Activated CD8-positive, alpha-beta T cell treated with anti-CD3 and anti-CD28 coated beads, Interleukin-2, amount 10 ng/mL, durations not matched to agents 7 days and 5 days (primary cell): ENCODE measurements at regions not wholly inside any gene's neighbourhood (a gene's known extent, or its start where the extent isn't known, plus 50 kb on each side); places are given as distances from the start of the nearest gene placed in this dataset.
"Not testable (repeated sequence)": the region's sequence is repeated elsewhere in the genome, so short reads cannot be mapped to it uniquely, and the experiment has no call there.

Experiments used
- ATAC-seq: fragments of 150-1000 bp; cut with Tn5 transposase; one replicate; pipeline ENCODE4 v1.10.0; 2021; ENCODE audit warnings: moderate library complexity
- CTCF ChIA-PET: fragments of 350-600 bp; sonication (Branson Sonifier 250); formaldehyde crosslinking; loops from one replicate; lab custom pipeline; 2021; ENCODE audit warnings: antibody characterized with exemption; lab: Charles Lee
- POLR2A ChIA-PET: fragments of 350-600 bp; sonication (Branson Sonifier 250); formaldehyde crosslinking; loops from one replicate; lab custom pipeline; 2021; ENCODE audit warnings: antibody characterized with exemption; lab: Charles Lee
- DNase-seq: peaks from one replicate; pipeline ENCODE4 v3.0.0-alpha.2; 2020
- H3K27ac Mint-ChIP-seq: one replicate; pipeline ENCODE4 v1.8.0; 2021; ENCODE audit warnings: mild to moderate bottlenecking, mixed read lengths
- H3K27me3 Mint-ChIP-seq: one replicate; pipeline ENCODE4 v1.8.0; 2021; ENCODE audit warnings: low read depth, mixed read lengths
- H3K36me3 Mint-ChIP-seq: one replicate; pipeline ENCODE4 v1.8.0; 2021; ENCODE audit warnings: low read depth, mixed read lengths
- H3K4me1 Mint-ChIP-seq: one replicate; pipeline ENCODE4 v1.8.0; 2021; ENCODE audit warnings: low read depth, mixed read lengths
- H3K4me3 Mint-ChIP-seq: one replicate; pipeline ENCODE4 v1.8.0; 2021; ENCODE audit warnings: mild to moderate bottlenecking, mixed read lengths
- H3K9me3 Mint-ChIP-seq: one replicate; pipeline ENCODE4 v1.8.0; 2022; ENCODE audit warnings: mixed read lengths; ENCODE audit not compliant: insufficient read depth

GRCh38 chr20:53678315-53678989 is 84.8 kb upstream of the ZNF217 start:
- Mint-ChIP-seq H3K9me3 (no peaks in the 10 kb centered on the region), H3K4me3 (peak overlapping the region; percentile 36), H3K36me3 (no peaks in the 10 kb centered on the region), H3K4me1 (peaks cover 39% of the 10 kb centered on the region), H3K27me3 (no peaks in the 10 kb centered on the region), H3K27ac (peak overlapping the region; percentile 72)
- ATAC-seq: peak; percentile 15
- no peak for DNase-seq
- POLR2A ChIA-PET: interaction anchor here (1.2 to 1.8 kb wide), 2 partner anchors 36 to 85 kb away, joined by 4 read pairs; partner anchors contain the start of gene ZNF217
- CTCF ChIA-PET: interaction anchor here (0.8 to 2.3 kb wide), 6 partner anchors 9 to 261 kb away, joined by 3 to 19 read pairs (median 4); no protein-coding TSS in a partner anchor

- ATAC-seq: peak; percentile 72
- Mint-ChIP-seq H3K27me3 (no peaks in the 10 kb centered on the region), H3K36me3 (no peaks in the 10 kb centered on the region), H3K4me3 (peak overlapping the region; percentile 36), H3K27ac (peak overlapping the region; percentile 72), H3K9me3 (no peaks in the 10 kb centered on the region), H3K4me1 (peaks cover 39% of the 10 kb centered on the region)
- ChIA-PET POLR2A (no interaction called here), CTCF (interaction anchor here (1.0 to 2.3 kb wide), 3 partner anchors 10 to 18 kb away, joined by 4 to 19 read pairs (median 4); no protein-coding TSS in a partner anchor)
- DNase-seq: peak; percentile 60
Observed at GRCh38 chr20:53677447-53678314, 84.0 kb upstream of the ZNF217 start.

- Mint-ChIP-seq H3K4me1 (peaks cover 39% of the 10 kb centered on the region), H3K4me3 (no peak overlapping the region), H3K27me3 (no peaks in the 10 kb centered on the region), H3K36me3 (no peaks in the 10 kb centered on the region), H3K9me3 (no peaks in the 10 kb centered on the region), H3K27ac (no peak overlapping the region)
- ATAC-seq (no peak), DNase-seq (no peak)
- POLR2A ChIA-PET: no interaction called here
- CTCF ChIA-PET: interaction anchor here (1.0 kb wide), 1 partner anchor 17 kb away, joined by 4 read pairs; no protein-coding TSS in a partner anchor
Observed at GRCh38 chr20:53676987-53677386, 83.3 kb upstream of the ZNF217 start.

- ATAC-seq (no peak), DNase-seq (no peak)
- Mint-ChIP-seq H3K4me1 (peaks cover 39% of the 10 kb centered on the region), H3K4me3 (no peak overlapping the region), H3K27ac (no peak overlapping the region), H3K9me3 (no peaks in the 10 kb centered on the region), H3K36me3 (no peaks in the 10 kb centered on the region), H3K27me3 (no peaks in the 10 kb centered on the region)
- POLR2A ChIA-PET: no interaction called here
- CTCF ChIA-PET: interaction anchor here (1.0 kb wide), 1 partner anchor 17 kb away, joined by 4 read pairs; no protein-coding TSS in a partner anchor
Observed at GRCh38 chr20:53676519-53676822, 82.8 kb upstream of the ZNF217 start.

GRCh38 chr20:53672484-53673129 is 79.0 kb upstream of the ZNF217 start:
- Mint-ChIP-seq H3K27ac (no peak overlapping the region), H3K27me3 (no peaks in the 10 kb centered on the region), H3K36me3 (no peaks in the 10 kb centered on the region), H3K4me1 (peaks cover 11% of the 10 kb centered on the region), H3K4me3 (no peak overlapping the region), H3K9me3 (no peaks in the 10 kb centered on the region)
- POLR2A ChIA-PET: interaction anchor here (0.7 kb wide), 1 partner anchor 11 kb away, joined by 6 read pairs; no protein-coding TSS in a partner anchor
- CTCF ChIA-PET: interaction anchor here (0.8 to 1.3 kb wide), 2 partner anchors 10 to 12 kb away, joined by 3 read pairs; no protein-coding TSS in a partner anchor
- ATAC-seq (no peak), DNase-seq (no peak)

GRCh38 chr20:53671370-53671769 is 77.7 kb upstream of the ZNF217 start:
- ChIA-PET POLR2A (no interaction called here), CTCF (interaction anchor here (0.8 to 0.9 kb wide), 2 partner anchors 10 to 11 kb away, joined by 3 read pairs; no protein-coding TSS in a partner anchor)
- H3K27ac Mint-ChIP-seq: no peak overlapping the region

GRCh38 chr20:53669517-53670313 is 76.1 kb upstream of the ZNF217 start:
- H3K27ac Mint-ChIP-seq, ATAC-seq, H3K27me3 Mint-ChIP-seq, H3K9me3 Mint-ChIP-seq, H3K4me3 Mint-ChIP-seq, H3K36me3 Mint-ChIP-seq, H3K4me1 Mint-ChIP-seq, DNase-seq: not testable (repeated sequence)
- ChIA-PET POLR2A (interaction anchor here (1.1 to 1.4 kb wide), 2 partner anchors 9 to 21 kb away, joined by 3 to 4 read pairs; no protein-coding TSS in a partner anchor), CTCF (interaction anchor here (1.0 to 1.4 kb wide), 2 partner anchors 9 to 10 kb away, joined by 3 to 5 read pairs; no protein-coding TSS in a partner anchor)

More at GRCh38 chr20:53671370-53671769, 77.7 kb upstream of the ZNF217 start:
- Mint-ChIP-seq H3K27me3 (no peaks in the 10 kb centered on the region), H3K4me3 (no peak overlapping the region), H3K36me3 (no peaks in the 10 kb centered on the region), H3K9me3 (no peaks in the 10 kb centered on the region), H3K4me1 (peaks cover 6% of the 10 kb centered on the region)
- DNase-seq (no peak), ATAC-seq (no peak)

GRCh38 chr20:53668992-53669391 is 75.4 kb upstream of the ZNF217 start:
- ChIA-PET CTCF (interaction anchor here (1.0 to 1.4 kb wide), 2 partner anchors 8 to 10 kb away, joined by 3 to 5 read pairs; no protein-coding TSS in a partner anchor), POLR2A (interaction anchor here (1.1 to 1.4 kb wide), 2 partner anchors 8 to 22 kb away, joined by 3 to 4 read pairs; no protein-coding TSS in a partner anchor)
- peaks cover 7% of the 10 kb centered on the region for H3K4me1 Mint-ChIP-seq
- ATAC-seq (no peak), DNase-seq (no peak)
- H3K36me3 Mint-ChIP-seq: peaks cover 2% of the 10 kb centered on the region
- no peak overlapping the region for H3K4me3 Mint-ChIP-seq
- H3K27me3 Mint-ChIP-seq: no peaks in the 10 kb centered on the region
- no peaks in the 10 kb centered on the region for H3K9me3 Mint-ChIP-seq
- no peak overlapping the region for H3K27ac Mint-ChIP-seq

- Mint-ChIP-seq H3K9me3 (no peaks in the 10 kb centered on the region), H3K27ac (no peak overlapping the region), H3K27me3 (no peaks in the 10 kb centered on the region), H3K4me3 (no peak overlapping the region), H3K4me1 (peaks cover 23% of the 10 kb centered on the region), H3K36me3 (peaks cover 2% of the 10 kb centered on the region)
- ChIA-PET POLR2A (no interaction called here), CTCF (no interaction called here)
- no peak for DNase-seq
- no peak for ATAC-seq
Observed at GRCh38 chr20:53666144-53666543, 72.5 kb upstream of the ZNF217 start.

GRCh38 chr20:53664121-53664520 is 70.5 kb upstream of the ZNF217 start:
- Mint-ChIP-seq H3K27me3 (no peaks in the 10 kb centered on the region), H3K36me3 (peaks cover 2% of the 10 kb centered on the region), H3K27ac (no peak overlapping the region), H3K9me3 (no peaks in the 10 kb centered on the region), H3K4me3 (no peak overlapping the region), H3K4me1 (peaks cover 36% of the 10 kb centered on the region)
- POLR2A ChIA-PET: no interaction called here
- ATAC-seq: no peak
- no peak for DNase-seq
- CTCF ChIA-PET: interaction anchor here (0.6 kb wide), 1 partner anchor 278 kb away, joined by 3 read pairs; no protein-coding TSS in a partner anchor
